Activated CD4-positive, alpha-beta T cell treated with anti-CD3 and anti-CD28 coated beads, Interleukin-2, Interleukin-6, amounts not matched to agents 100 ng/mL and 50 ng/mL, durations not matched to agents 16 hours and 8 hours (primary cell): ENCODE measurements at regions not wholly inside any gene's neighbourhood (a gene's known extent, or its start where the extent isn't known, plus 50 kb on each side); places are given as distances from the start of the nearest gene placed in this dataset.

Experiments used
- DNase-seq: peaks from one replicate; pipeline ENCODE4 v3.0.0-alpha.2; 2020

DNA sequence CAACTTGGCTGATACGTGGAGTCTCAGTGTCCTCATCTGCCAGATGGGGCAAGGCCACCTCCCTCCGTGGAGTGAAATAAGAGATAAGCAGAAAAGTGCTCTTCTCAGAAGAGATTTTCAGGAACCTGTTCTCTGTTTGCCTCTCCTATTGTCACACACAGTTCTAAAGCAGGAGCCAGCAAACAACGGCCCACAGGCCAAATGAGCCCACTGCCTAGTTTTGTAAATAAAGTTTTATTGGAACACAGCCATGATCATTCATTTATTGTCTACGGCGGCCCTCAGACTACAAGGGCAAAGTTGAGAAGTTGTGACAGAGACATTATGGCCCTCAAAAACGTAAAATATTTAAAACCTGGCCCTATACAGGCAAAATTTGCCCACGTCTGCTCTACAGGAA, 256.8 kb upstream of the IGF1R start:
- DNase-seq: no peak

DNA sequence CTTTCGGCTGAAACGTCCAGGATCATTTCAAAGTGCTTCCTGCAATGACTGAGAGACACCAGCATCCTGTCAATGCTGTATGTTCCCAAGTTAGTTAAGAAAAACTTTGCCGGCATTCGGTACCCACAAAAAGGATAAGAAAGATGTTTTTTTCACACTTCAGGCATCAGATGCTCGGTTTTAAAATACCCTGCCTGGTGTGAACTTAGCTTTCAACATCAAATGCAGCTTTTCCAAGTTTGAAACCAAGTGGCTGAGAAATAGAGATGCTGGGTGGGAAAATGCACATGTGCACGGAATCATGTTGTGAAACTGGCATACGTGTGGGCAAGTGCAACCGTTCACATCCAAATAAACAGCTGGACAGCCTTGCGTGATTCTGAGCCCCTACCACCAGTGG, 254.9 kb upstream of the IGF1R start:
- no peak for DNase-seq

DNA sequence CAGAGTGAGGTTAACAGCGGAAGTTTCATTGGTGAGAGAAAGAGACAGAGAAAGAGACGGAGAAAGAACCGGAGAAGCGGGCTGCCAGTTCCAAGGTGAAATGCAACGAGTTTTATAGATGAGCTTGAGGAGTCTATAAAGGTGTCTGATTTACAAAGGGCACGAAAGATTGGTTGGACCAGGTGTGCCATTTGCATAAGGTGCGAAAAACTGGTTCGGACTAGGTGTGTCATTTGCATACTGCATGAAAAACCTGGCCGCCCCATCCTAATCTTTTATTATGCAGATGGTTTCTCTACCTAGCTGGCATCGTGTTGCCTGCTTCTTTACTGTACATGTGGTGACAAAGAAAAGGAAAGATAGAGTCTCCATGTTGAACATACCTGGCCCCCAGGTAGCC, 253.8 kb upstream of the IGF1R start:
- DNase-seq: no peak

- DNase-seq: no peak
Measured at GRCh38 chr15:98395974-98396610, 252.2 kb upstream of the IGF1R start.

GRCh38 chr15:98397419-98397818, 250.9 kb upstream of the IGF1R start:
- no peak for DNase-seq

DNA sequence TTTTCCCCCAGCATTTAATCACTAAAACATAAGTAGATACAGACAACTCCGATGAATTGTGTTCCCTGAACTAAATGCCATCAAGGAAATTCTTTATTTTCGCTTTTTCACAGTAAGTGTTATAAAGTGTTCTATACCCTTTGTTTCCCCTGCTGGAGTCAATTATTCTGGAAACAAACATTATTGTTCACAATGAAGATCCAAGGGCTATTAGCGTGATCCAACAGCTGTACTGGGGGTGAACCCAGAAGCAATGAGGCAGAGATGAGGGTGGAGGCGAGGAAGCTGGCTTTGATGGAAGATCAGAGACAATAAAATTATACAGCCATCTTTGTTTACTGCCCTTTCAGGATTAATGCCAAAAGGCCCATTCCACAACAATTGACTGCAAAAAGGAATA, 250.3 kb upstream of the IGF1R start:
- no peak for DNase-seq

DNA sequence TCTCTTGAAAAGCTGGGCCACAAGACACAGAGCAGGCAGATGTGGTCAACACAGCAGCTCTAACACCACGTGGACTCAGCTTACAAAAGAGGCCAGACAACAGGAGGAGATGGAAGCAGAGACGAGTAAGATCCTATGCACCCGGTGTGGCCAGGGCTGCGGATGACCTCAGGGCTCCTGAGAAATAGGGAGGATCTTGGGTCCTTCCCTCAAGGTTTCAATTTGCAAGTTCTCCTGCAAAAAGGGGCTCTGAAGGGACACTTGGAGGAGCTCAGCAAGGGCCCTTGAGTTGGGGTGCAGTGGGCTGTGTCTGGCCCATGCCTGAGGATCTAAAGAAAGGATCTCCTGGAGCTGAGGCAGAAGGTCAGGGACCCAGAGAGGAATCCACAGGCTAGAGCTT, 249.5 kb upstream of the IGF1R start:
- DNase-seq: no peak

DNA sequence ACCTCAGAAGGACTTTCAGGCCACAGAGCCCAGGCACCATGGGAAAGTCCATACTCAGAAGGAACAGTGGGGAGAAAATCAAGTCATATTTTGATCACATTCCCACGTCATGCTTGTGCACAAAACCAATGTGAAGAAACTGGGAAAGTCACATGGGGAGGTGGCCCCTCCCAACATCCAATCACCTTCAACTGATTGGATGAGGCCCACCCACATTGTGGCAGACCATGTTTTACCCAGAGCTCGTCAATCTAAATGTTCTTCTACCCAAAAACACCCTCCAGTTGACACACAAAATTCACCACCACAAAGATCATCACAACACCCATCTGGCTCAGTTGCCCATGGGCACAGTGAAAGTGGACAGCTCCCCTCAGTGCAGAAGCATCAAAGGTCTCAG, 248.2 kb upstream of the IGF1R start:
- no peak for DNase-seq

DNA sequence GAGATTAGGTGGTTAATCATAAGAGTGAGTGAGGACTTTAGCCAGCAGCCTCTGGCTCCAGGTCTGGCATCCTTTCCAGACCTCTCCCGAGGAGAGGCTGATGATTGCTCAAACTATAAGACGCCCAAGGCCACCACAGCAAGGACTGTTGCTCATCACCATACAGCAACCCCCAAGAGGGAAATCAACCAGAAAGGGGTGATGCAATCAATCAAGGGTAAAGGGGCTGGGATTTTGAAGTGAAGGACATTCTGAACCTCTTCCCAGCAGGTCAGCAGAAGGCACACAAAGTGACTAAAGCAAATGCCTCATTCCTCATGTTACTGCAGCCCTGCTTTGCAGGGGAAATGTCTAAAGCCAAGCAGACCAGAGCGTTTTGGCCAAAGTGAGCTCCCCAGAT, 247.3 kb upstream of the IGF1R start:
- DNase-seq: no peak

GRCh38 chr15:98402486-98402885, 245.9 kb upstream of the IGF1R start:
- DNase-seq: no peak

DNA sequence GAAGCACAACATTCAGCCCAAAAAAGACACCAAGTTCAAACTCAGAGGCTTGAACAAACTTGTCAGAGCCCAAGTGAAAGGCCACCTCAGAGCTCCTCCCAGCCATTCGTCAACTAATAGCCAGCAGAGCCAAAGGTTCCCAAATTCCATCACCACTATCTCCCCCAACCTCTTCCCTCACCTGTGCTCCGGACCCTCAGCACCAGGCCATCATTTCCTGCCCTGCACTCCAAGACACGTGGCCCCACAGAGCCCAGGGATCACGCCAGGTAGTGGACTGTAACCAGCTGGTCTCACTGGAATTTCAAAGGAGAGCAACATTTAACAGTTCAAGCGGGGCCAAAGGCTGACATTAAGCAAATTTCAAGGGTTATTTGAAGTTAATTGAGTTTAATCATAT, 245.2 kb upstream of the IGF1R start:
- DNase-seq: no peak

- DNase-seq: no peak
Measured at GRCh38 chr15:98403569-98403968, 244.8 kb upstream of the IGF1R start.

GRCh38 chr15:98405013-98405412, 243.3 kb upstream of the IGF1R start:
- DNase-seq: peak; percentile 3

GRCh38 chr15:98408231-98408630, 240.1 kb upstream of the IGF1R start:
- no peak for DNase-seq

- no peak for DNase-seq
Measured at GRCh38 chr15:98410328-98410727, 238.0 kb upstream of the IGF1R start.

GRCh38 chr15:98412852-98413251, 235.5 kb upstream of the IGF1R start:
- DNase-seq: no peak

DNA sequence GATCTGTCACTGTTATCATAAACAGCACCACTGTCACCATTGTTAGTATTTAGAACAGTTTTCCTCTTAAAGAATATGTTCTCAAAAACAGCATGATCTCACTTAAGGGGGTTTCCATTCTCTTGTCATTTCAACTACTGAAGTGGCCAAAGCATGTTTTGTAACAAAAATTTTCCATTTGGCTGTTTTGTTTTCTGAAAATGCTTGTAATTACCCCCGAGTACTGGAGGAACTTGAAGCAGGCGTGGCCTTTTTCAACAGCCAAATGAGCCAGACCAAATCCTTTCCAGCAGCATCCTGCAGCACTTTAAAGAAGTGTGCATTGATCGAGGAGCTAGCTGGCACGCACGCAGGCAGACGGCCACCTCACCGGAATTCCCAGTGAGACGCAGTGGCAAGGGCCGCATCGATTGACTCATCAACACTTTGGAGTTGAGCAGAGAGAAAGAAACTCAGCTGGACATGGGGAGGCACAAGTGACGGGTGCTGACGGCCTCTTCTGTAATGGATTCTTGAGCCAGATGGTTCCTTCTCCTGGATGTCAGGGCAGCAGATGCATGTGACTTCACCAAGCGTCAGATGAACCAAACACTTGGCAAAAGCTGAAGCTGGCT, 234.3 kb upstream of the IGF1R start:
- DNase-seq: no peak

- DNase-seq: no peak
Measured at GRCh38 chr15:98416222-98416855, 232.0 kb upstream of the IGF1R start.

DNA sequence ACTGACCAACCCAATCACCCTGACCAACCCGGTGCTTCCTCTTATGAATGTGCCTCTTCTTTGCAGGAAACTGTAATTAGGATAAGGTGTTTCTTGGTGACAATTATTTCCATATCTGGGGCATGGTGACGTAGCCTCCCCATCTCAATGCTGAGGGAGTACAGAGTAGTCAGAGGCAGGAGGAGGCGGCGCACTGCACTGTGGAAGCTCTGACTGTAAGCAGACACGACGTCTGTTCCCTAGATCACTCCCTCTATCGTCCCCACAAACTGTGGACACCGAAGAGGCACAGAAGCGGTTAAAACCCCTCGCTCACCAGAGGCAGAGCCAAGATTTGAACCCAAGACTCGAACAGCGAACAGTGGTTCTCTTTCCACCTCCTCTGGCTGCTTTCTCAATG, 231.0 kb upstream of the IGF1R start:
- DNase-seq: no peak

GRCh38 chr15:98418122-98418521, 230.2 kb upstream of the IGF1R start:
- no peak for DNase-seq

DNA sequence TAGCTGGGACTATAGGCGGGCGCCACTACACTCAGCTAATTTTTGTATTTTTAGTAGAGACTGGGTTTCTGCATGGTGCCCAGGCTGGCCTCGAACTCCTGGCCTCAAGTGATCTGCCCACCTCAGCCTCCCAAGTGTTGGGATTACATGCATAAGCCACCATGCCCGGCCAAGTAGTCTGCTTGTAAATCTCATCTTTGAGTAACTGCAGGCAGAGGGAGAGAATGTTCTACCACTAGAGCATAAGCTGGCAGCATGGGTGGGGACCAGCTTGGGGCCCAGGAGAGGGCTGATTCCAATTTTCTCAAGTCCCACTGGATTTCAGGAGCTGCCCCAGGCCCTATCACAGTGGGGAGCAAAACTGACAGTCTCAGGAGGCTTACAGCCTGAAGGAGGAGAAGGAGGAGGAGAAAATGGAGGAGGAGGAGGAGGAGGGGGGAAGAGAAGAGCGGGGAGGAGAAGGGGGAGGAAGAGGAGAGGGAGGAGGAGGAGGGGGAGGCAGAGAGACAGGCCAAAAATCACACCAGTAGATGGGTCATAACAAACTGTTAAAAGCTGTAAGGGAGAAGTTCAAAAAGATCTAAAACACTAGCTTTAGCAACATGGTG, 229.1 kb upstream of the IGF1R start:
- no peak for DNase-seq

- DNase-seq: no peak
Measured at GRCh38 chr15:98420837-98421236, 227.5 kb upstream of the IGF1R start.

GRCh38 chr15:98421419-98422129, 226.8 kb upstream of the IGF1R start:
- DNase-seq: peak; percentile 72

DNA sequence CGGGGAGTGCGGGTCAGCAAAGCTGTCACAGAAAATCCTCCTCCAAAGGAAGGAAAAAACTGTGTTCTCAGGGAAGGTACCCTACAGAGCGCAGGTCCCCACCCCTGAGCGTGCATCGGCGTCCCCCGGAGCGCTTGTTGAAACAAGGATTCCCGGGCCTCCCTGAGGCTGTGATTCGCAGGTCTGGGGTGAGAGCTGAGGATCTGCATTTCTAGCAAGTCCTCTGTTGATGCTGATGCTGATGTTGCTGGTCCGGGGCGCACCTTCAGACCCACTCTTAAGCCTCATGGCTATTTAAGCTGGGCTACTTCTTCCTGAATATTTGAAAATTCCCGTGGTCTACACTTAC, 226.2 kb upstream of the IGF1R start:
- no peak for DNase-seq
